Calu3 (cell line): ENCODE measurements at regions not wholly inside any gene's neighbourhood (a gene's known extent, or its start where the extent isn't known, plus 50 kb on each side); places are given as distances from the start of the nearest gene placed in this dataset.

Source experiments
- BruUV-seq: library from RNA; stranded (reverse); fragments of 400-500 nt; replicated peaks from 2 replicates; lab custom pipeline; 2021; lab: Mats Ljungman, UMichigan
- CTCF ChIA-PET: fragments of 300-600 bp; sonication (Branson Sonifier 250); formaldehyde crosslinking; loops from one replicate; lab custom pipeline; 2022; ENCODE audit warnings: antibody characterized with exemption; lab: Charles Lee
- DNase-seq: peaks from one replicate; pipeline ENCODE4 v3.0.0; 2022
- H3K27ac Mint-ChIP-seq: one replicate; pipeline ENCODE4 v1.8.0; 2022; ENCODE audit warnings: mixed read lengths; ENCODE audit not compliant: unreplicated experiment
- H3K27me3 Mint-ChIP-seq: one replicate; pipeline ENCODE4 v1.8.0; 2022; ENCODE audit warnings: mixed read lengths; ENCODE audit not compliant: unreplicated experiment
- H3K36me3 Mint-ChIP-seq: one replicate; pipeline ENCODE4 v1.8.0; 2022; ENCODE audit warnings: mild to moderate bottlenecking, moderate library complexity, mixed read lengths; ENCODE audit not compliant: insufficient read depth, unreplicated experiment
- H3K4me1 Mint-ChIP-seq: one replicate; pipeline ENCODE4 v1.8.0; 2022; ENCODE audit warnings: mild to moderate bottlenecking, low read depth, mixed read lengths; ENCODE audit not compliant: unreplicated experiment
- H3K4me3 Mint-ChIP-seq: one replicate; pipeline ENCODE4 v1.8.0; 2022; ENCODE audit warnings: mild to moderate bottlenecking, low read depth, moderate library complexity, mixed read lengths; ENCODE audit not compliant: unreplicated experiment
- H3K9me3 Mint-ChIP-seq: one replicate; pipeline ENCODE4 v1.8.0; 2022; ENCODE audit warnings: low read depth, mixed read lengths; ENCODE audit not compliant: unreplicated experiment
- intact Hi-C: fragments of 100-400 bp; cut with micrococcal nuclease; formaldehyde crosslinking; loops from one replicate; pipeline ENCODE4 v1.10.0; 2022; ENCODE audit not compliant: unreplicated experiment
- TF ChIP-seq, protein P1 (sequence below): fragments of 200-600 bp; IDR thresholded peaks from one replicate; pipeline ENCODE4 v1.8.0; 2022; ENCODE audit warnings: antibody characterized with exemption; ENCODE audit not compliant: unreplicated experiment

DNA sequence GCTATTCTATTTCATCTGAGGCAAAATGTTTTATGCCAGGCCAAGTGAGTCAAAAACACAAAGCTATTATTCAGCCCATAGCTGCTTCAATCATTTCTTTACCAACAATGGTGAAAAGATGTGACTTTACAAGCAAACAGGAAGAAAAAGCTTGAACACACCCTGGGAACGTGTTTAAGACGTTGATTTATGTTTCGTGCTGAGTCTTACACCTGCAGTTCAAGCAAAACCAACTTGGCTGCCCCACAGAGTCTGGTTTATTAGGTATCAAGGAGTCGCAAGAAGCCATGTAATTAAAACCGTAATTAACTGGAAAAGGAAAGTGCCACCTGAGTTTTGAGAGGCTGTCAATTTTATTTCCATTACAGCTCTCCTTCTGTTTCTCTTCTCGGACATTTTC lies 295.5 kb downstream of the MEIS1 start:
- H3K4me3 Mint-ChIP-seq, result no peak overlapping the region
- intact Hi-C loops, result no loop called here
- H3K4me1 Mint-ChIP-seq, result no peaks in the 10 kb centered on the region
- H3K9me3 Mint-ChIP-seq, result no peaks in the 10 kb centered on the region
- H3K36me3 Mint-ChIP-seq, result no peaks in the 10 kb centered on the region
- TF ChIP-seq, protein P1, sequence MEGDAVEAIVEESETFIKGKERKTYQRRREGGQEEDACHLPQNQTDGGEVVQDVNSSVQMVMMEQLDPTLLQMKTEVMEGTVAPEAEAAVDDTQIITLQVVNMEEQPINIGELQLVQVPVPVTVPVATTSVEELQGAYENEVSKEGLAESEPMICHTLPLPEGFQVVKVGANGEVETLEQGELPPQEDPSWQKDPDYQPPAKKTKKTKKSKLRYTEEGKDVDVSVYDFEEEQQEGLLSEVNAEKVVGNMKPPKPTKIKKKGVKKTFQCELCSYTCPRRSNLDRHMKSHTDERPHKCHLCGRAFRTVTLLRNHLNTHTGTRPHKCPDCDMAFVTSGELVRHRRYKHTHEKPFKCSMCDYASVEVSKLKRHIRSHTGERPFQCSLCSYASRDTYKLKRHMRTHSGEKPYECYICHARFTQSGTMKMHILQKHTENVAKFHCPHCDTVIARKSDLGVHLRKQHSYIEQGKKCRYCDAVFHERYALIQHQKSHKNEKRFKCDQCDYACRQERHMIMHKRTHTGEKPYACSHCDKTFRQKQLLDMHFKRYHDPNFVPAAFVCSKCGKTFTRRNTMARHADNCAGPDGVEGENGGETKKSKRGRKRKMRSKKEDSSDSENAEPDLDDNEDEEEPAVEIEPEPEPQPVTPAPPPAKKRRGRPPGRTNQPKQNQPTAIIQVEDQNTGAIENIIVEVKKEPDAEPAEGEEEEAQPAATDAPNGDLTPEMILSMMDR, result no peak
- CTCF ChIA-PET, result no interaction called here
- no peak overlapping the region for H3K27ac Mint-ChIP-seq
- DNase-seq, result no peak
- H3K27me3 Mint-ChIP-seq, result no peaks in the 10 kb centered on the region
- no TSS peak for BruUV-seq

DNA sequence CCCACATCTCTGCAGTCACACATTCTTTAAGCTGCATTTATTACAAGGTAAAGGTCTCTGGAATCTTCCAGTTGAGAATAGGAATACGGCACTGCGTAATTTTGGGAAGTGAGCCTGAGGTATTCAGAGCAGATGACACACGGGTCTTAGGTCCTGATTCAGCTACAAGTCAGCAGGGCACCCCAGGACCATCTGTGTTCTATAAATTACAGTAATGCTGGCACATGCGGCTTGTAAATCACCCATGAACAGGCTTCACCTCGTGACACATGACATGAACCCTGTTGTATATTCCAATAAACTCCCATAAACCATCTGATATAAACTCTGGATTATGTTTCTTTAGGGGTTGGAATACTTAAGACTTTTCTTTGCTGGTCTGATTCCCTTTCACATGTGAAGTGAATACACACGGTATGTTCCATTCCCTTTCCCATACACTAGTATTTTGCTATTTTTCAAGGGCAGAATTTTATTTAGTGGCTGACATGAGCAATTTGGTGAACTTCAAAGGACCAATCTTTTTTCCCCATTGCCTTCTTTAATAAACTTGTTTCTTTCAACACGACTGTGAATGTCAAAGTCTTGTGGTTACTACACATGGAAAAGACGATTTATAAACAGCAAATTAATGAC lies 298.6 kb downstream of the MEIS1 start:
- CTCF ChIA-PET, result no interaction called here
- Mint-ChIP-seq H3K9me3 (no peaks in the 10 kb centered on the region), H3K36me3 (no peaks in the 10 kb centered on the region), H3K4me3 (no peak overlapping the region), H3K4me1 (no peaks in the 10 kb centered on the region), H3K27me3 (no peaks in the 10 kb centered on the region), H3K27ac (no peak overlapping the region)
- no peak for DNase-seq
- BruUV-seq, result no TSS peak
- intact Hi-C loops, result no loop called here
- TF ChIP-seq, protein P1, result no peak

DNA sequence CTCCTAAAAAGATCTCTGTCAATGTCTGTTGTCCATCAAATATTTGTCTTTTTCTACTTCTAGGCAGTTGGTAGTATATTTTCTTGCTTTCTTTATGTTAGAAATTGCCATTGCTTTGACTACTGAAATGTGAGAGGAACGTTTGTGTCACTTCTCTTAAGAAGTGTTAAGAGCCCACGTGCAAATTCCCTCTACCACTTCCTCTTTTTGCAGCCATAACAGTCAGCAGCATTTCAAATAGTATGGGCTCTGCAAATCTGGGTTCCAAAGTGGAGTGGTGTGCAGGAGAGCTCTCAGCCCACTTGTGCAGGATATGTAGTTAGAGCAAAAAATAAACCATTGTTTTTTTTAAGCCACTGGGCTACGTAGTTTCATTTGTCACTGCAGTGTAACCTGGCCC lies 314.0 kb downstream of the MEIS1 start:
- no peak for DNase-seq
- Mint-ChIP-seq H3K9me3 (no peaks in the 10 kb centered on the region), H3K36me3 (no peaks in the 10 kb centered on the region), H3K4me3 (no peak overlapping the region), H3K27me3 (no peaks in the 10 kb centered on the region), H3K27ac (no peak overlapping the region), H3K4me1 (no peaks in the 10 kb centered on the region)
- CTCF ChIA-PET, result no interaction called here
- no TSS peak for BruUV-seq
- intact Hi-C loops, result no loop called here
- TF ChIP-seq, protein P1, result no peak

DNA sequence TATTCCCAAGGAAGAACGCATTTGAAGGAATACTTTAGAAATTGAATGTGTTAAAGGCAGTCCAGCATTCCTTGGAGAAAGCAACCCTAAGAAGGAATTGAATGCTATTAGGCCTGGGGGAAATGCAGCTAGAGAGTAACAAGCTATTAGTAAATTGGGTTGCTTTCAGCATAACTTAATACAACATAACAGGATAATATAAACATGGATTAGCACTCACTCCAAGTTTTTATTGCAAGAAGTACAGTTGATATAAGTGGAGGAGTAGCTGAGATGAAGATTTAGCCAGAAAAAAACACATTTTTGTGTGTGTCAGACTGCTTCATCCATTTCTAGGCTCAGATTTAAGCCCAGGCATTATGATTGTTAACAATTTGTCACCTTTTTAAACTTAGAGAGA lies 314.6 kb downstream of the MEIS1 start:
- Mint-ChIP-seq H3K4me3 (no peak overlapping the region), H3K4me1 (no peaks in the 10 kb centered on the region), H3K9me3 (no peaks in the 10 kb centered on the region), H3K36me3 (no peaks in the 10 kb centered on the region), H3K27ac (no peak overlapping the region), H3K27me3 (no peaks in the 10 kb centered on the region)
- DNase-seq, result no peak
- CTCF ChIA-PET, result no interaction called here
- TF ChIP-seq, protein P1, result no peak
- intact Hi-C loops, result no loop called here
- BruUV-seq, result no TSS peak
